HG03025 (cell line): ENCODE measurements at regions not wholly inside any gene's neighbourhood (a gene's known extent, or its start where the extent isn't known, plus 50 kb on each side); places are given as distances from the start of the nearest gene placed in this dataset.
"Not testable (repeated sequence)": the region's sequence is repeated elsewhere in the genome, so short reads cannot be mapped to it uniquely, and the experiment has no call there.

ENCODE experiments used
- ATAC-seq: cut with Tn5 transposase; IDR thresholded peaks from one replicate; pipeline ENCODE4 v1.9.1; 2021; ENCODE audit warnings: mild to moderate bottlenecking, moderate library complexity; ENCODE audit not compliant: unreplicated experiment, low FRiP score

GRCh38 chr13:50636007-50636704, 207.3 kb downstream of the DLEU7 start:
- peak; percentile 65 for ATAC-seq

GRCh38 chr13:50643060-50643459, 200.4 kb downstream of the DLEU7 start:
- ATAC-seq, result no peak

GRCh38 chr13:50644081-50644871, 199.2 kb downstream of the DLEU7 start:
- ATAC-seq, result no peak

- no peak for ATAC-seq
Measured at GRCh38 chr13:50645092-50645491, 198.4 kb downstream of the DLEU7 start.

- no peak for ATAC-seq
Measured at GRCh38 chr13:50646070-50646469, 197.4 kb downstream of the DLEU7 start.

GRCh38 chr13:50649211-50649610, 194.3 kb downstream of the DLEU7 start:
- no peak for ATAC-seq

GRCh38 chr13:50650592-50651504, 192.6 kb downstream of the DLEU7 start:
- ATAC-seq, result no peak

- no peak for ATAC-seq
Measured at GRCh38 chr13:50651922-50652321, 191.6 kb downstream of the DLEU7 start.

- no peak for ATAC-seq
Measured at GRCh38 chr13:50654331-50654730, 189.2 kb downstream of the DLEU7 start.

- not testable (repeated sequence) for ATAC-seq
Measured at GRCh38 chr13:50661881-50662280, 181.6 kb downstream of the DLEU7 start.

GRCh38 chr13:50664951-50665350, 178.5 kb downstream of the DLEU7 start:
- no peak for ATAC-seq

- ATAC-seq, result no peak
Measured at GRCh38 chr13:50668049-50668448, 175.4 kb downstream of the DLEU7 start.

- no peak for ATAC-seq
Measured at GRCh38 chr13:50668691-50669271, 174.7 kb downstream of the DLEU7 start.

- no peak for ATAC-seq
Measured at GRCh38 chr13:50670272-50670671, 173.2 kb downstream of the DLEU7 start.

GRCh38 chr13:50670847-50671496, 172.5 kb downstream of the DLEU7 start:
- ATAC-seq, result no peak

- no peak for ATAC-seq
Measured at GRCh38 chr13:50671497-50671850, 172.0 kb downstream of the DLEU7 start.

GRCh38 chr13:50672025-50672424, 171.5 kb downstream of the DLEU7 start:
- no peak for ATAC-seq

GRCh38 chr13:50675651-50676050, 167.8 kb downstream of the DLEU7 start:
- no peak for ATAC-seq

GRCh38 chr13:50676602-50677001, 166.9 kb downstream of the DLEU7 start:
- ATAC-seq, result no peak

- ATAC-seq, result no peak
Measured at GRCh38 chr13:50677258-50677657, 166.2 kb downstream of the DLEU7 start.
